ENCODE measurements at regions not wholly inside any gene's neighbourhood (a gene's known extent, or its start where the extent isn't known, plus 50 kb on each side); places are given as distances from the start of the nearest gene placed in this dataset.
"Not testable (repeated sequence)": the region's sequence is repeated elsewhere in the genome, so short reads cannot be mapped to it uniquely, and the experiment has no call there.

DNA sequence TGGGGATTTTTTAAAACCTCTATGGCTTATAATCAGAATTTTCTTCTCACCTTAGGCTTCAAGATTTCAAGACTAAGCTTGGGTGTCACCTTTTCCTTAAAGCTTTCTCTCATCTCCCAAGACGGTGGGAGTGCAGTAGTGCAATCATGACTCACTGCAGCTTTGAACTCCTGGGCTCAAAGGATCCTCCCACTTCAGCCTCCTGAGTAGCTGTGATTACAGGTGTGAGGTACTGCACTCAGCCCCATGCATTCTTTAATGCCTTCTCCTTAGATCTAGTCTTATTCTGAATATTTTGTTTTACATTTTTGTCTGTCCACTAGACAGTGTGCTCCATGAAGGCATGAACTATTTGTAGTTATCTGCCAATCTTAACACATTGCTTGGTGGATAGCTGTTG lies 55.7 kb upstream of the FAT3 start:
- DNase-seq (ENCODE audit: low read depth): no peak

DNA sequence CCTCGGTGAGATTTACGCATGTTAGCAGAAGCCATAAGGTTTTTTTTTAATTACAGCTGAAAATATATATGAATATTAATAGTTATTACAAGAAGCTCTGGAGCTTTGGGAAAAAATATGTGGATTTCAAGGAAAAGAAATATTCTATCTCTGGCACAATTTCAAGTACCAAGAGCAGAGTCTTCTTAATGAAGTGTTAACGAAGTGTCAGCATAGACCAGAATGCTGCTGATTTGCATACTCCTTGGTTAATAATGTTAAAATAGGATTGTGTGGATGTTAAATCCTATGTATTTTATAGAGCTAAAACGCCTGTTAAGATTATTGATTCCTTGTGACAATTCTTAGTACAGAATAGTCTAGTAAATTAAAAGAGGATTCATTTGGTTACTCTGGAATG lies 57.0 kb upstream of the FAT3 start:
- DNase-seq (ENCODE audit: low read depth): no peak

DNA sequence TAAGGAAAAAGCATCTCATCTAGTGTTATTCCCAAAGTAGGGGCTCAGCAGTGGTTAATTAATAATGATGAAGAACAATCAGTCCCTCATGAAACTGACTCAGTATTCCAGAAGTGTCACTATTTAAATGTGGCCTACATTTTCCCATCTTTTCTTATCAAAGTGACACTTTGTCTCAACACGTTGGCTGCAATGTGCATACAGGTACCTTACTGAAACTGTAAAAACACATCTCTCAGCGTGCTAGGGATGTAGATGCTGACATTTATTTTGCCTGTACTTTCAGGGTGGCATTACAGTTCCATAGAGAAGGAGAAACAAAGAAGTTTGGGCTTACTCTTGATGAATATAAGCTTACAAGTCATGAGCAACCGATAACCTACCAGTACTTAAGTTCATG lies 58.3 kb upstream of the FAT3 start:
- no peak for DNase-seq (ENCODE audit: low read depth)

DNA sequence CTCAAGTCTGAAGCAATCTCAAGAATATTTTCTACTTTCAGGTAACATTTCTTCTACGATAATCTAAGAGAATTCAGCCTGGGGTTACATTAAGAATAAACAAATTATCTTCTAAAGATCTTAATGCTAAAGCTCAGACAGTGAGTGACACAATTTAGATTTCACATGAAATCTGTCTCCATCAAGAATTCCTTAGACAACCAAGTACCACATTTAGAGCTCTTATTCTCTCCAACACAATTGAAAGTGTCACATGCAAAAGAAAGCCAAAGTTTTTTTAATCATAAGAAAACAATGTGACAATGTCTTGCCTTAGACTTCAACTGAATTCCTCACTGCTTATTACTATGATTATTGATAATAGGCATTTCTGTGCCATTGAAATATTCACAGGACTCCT lies 60.7 kb upstream of the FAT3 start:
- no peak for DNase-seq (ENCODE audit: low read depth)

DNA sequence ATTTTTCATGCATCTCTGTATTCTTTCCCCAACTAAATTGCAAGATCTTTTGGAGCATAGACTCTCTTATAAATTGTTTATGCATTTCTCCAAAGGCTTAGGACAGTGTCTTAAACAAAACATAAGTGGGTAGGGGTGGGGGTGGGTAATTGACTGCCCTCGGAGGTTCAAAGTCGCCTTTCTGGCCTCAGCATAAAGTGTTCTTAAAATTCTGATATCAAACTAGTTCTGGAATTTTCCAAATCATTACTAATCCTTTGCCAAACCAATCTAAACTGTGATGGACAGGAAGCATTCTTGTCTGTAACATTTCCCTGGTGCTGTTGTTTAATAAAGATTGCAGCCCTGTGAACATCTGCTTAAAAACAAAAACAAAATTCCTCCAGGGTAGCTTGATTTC lies 61.8 kb upstream of the FAT3 start:
- DNase-seq (ENCODE audit: low read depth): no peak

DNA sequence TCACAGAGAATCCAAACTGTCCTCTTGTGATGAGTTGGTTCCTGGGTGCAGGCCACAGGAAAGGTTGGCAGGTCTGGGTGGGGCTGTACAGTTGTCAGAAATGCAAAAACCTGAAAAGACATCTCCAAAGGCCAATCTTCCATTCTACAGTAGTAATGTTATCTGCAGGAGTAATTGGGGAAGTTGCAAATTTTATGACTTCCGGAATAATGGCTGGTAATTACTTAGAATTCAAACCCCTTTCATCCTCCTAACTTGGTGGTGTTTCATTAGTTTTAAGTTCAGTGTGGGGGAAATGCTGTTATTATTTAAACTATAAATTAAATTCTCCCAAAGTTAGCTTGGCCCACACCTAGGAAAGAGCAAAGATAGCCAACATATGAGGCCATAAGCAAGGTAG lies 64.7 kb upstream of the FAT3 start:
- DNase-seq (ENCODE audit: low read depth): no peak

DNA sequence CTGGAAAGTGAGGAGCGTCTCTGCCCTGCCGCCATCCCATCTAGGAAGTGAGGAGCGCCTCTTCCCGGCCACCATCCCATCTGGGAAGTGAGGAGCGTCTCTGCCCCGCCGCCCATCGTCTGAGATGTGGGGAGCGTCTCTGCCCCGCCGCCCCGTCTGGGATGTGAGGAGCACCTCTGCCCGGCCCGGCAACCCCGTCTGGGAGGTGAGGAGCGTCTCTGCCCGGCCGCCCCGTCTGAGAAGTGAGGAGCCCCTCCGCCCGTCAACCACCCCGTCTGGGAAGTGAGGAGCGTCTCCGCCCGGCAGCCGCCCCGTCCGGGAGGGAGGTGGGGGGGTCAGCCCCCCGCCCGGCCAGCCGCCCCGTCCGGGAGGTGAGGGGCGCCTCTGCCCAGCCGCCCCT lies 67.2 kb upstream of the FAT3 start:
- not testable (repeated sequence) for DNase-seq (ENCODE audit: low read depth)

DNA sequence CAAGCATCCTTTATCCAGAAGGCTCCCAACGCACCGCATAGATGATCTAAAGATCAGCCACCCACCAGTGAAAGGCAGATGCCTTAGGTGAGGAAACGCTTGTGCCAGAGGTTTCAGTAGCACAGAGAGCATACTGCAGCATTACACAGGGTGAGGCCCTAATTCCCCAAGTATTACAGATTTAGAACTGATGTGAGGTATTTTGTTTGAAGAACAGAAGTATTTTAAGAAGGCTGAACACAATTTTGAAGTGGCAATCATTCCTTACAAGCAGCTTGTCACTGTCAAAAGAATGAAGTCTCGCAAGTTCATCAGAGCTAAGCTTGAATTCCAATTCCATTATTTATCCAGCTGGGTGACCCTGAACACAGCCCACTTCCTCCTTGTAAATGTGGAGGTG lies 70.0 kb upstream of the FAT3 start:
- no peak for DNase-seq (ENCODE audit: low read depth)

DNA sequence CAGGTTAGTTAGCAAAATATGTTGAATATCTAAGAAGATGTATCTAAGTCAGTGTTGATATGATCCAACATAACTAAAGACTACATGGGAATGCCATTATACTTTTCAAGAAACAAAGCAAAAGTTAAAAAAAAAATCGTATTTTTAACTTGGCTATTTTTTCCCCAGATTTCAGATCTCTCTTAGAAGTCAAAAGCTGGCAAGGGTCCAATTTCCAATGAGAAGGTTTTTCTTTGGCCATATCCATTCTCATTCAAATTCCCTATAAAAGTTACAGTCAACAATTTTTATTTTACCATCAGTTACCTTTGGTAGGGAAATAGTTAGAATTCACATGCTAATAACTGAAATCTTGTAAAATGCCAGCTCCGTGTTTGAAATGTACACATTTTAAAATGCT lies 70.5 kb upstream of the FAT3 start:
- DNase-seq (ENCODE audit: low read depth): no peak

DNA sequence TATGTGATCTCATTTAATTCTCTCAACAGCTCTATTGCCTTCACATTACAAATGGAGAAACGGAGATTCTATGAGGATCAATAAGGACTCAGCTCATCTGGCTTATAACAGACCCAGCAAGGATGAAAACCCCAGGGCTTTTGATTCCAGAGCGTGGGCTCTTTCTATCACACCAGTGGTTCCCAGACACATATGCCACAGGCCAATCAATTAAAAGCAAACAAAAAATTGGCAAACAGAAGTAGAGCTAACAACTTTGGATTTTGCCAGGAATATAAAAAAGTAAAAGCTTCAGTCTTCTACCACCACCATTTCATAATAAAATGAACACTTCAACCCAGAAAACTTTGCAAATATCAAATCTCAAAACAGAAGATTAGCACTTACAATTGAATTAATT lies 71.1 kb upstream of the FAT3 start:
- DNase-seq (ENCODE audit: low read depth): no peak

DNA sequence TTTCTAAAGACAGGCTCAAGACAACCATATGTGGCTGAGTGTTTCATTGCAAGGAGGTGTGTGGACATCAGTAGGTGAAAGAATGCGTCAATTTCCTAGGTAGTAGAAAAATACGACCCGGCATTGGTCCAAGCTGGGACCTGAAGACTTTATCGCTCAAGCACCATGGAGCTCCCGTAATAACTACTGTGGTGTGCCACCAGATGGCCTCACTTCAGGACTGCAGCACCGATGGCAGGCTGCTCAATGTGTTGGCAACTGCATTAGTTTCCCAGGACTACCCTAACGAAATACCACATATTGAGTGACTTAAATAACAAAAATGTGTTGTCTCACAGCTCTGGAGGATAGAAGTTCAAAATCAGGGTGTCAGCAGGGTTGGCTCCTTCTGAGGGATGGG lies 72.4 kb upstream of the FAT3 start:
- DNase-seq (ENCODE audit: low read depth): no peak

DNA sequence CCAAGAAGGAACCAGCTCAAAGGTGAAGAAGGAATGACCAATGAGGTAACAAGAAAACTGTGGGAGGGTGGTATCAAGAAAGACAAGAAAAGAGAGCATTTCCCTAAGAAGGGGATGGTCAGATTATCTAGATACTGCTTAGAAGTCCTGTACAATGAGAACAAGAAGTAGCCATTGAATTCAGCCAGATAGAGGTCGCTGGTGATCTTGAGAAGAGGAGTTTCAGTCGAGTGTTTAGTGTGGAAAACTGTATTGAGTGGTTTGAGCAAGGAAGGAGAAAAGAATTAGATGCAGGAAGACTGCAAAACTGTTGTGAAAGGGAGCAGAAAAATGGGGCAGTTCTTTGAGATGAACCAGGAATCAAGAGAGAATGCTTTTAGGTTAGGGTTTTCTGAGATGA lies 74.6 kb upstream of the FAT3 start:
- DNase-seq (ENCODE audit: low read depth): peak; percentile 17

DNA sequence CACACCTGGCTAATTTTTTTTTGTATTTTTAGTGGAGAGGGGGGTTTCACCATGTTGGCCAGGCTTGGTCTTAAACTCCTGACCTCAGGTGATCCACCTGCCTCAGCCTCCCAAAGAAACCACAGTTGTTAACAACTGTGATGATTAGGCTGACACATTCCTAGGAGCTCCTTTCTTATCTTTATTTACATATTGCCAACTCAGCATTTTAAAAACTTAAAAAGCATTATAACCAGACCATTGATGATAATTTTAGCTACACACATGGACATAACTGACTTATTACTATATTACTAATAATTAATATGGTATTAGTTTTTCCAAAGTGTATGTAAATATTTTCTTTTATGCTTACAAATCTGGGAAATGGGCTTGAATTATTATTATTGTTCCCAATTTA lies 82.9 kb upstream of the FAT3 start:
- DNase-seq (ENCODE audit: low read depth): no peak

DNA sequence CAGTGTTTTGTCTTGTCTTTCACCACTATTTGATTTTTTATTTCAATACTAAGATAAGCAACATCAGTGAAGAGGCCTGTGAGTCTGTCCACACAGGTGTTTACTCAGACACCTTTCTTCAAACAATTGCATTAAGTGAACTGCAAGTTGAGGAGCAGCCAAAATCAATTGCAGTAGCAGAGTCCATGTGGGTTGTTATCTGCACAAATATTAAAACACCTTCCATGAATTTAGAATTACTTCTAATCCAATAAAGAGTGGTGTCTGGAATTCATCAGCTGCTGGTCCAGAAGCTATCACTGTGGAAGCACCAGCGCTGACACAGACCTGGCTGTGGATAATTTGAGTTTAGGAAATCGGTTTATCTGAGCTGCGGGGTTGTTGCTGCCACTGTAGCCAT lies 83.5 kb upstream of the FAT3 start:
- DNase-seq (ENCODE audit: low read depth): no peak

DNA sequence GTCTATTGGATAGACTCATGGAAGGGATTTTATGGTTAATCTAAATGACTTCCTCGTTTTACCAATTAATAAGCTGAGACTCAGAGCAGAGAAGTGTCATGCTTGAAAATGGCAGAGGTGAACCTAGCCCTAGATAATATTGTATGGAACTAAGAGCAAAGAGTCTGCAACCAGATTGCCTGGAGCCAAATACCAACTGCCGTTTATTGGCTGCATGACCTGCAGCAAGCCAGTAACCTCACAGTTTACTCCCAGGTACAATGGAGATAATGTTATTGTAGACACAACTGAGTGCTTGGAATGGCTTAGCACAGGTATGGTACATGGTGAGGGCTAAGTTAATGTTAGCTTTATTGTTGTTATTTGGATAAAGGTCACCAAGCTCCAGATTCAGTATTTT lies 84.6 kb upstream of the FAT3 start:
- no peak for DNase-seq (ENCODE audit: low read depth)

DNA sequence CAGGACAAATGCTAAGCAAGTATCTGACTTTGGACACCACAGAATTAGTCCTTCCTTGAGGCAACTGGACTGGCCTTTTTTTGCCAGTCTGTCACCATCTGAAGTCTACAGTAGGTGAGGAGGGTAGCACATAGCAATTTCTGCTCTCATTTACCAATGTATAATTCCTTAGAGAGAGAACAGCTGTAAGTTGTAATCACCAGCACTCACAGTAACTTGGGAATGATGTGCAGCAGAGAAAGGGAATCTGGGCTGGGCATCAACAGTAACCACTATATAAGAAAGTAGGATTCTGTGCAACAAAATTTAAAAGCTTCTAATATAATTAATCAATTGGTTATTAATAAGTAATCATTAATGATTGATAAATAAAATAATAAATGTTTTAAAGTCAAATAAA lies 86.3 kb upstream of the FAT3 start:
- no peak for DNase-seq (ENCODE audit: low read depth)

DNA sequence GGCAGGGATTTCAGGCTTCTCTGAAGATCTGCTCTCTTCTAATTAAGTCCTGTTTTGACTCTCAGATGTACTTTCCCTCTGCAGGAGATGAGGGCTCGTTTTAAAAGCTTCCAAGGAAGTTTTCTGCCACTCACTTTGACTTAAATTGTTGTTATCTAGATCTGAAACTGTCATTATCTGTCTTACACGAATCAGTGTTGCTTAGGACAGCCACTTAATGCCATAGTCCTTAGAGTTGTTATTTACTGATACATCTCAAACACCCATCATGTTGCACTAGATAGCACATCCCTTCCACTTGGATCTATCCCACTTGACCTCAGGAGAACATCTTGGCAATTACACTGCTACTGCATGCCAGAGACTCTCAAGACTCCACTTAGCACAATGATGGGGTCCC lies 86.9 kb upstream of the FAT3 start:
- DNase-seq (ENCODE audit: low read depth): no peak

DNA sequence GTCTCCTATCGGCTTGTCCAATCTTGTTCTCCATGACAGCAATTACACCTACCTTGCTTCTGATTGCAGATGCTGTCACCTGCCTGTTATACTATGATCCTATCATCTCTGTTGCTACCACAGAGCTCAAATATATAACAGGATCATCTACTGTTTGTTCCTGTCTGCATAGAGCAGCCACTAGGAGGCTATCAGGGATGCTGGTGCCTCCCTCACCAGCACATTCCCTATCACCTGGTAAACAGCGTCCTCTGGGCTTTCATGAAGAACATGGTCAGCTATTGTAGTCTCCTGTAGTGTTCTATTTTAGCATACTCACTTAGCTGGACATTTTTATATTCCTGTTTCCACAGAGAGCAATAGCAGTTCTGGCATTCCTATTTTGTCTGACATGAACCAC lies 87.8 kb upstream of the FAT3 start:
- DNase-seq (ENCODE audit: low read depth): no peak

DNA sequence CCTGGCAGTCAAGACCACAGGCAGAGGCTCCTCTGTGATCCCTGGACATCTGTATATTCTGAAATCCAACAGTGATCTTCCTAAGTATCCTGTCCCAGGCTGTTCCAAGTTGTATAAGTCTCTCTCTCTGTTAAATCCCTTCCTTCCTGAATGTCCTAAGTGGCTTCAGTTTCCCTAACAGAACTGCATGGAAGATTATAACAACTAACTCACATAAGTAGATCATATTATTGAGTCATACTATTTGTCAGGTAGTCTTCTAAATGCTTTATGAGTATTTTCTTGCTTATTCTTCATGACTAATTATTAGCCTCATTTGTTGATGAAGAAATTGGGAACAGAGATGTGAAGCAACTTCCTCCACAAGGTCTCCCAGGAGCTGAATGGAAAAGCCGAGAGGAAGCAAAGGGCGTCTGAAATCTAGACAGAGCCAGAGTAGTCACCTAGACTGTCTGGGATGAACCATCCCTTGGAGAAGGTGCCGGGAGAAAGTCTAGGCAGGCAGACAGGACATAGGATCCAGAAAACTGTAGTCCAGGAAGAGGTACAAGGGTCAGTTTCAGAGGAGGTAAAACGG lies 93.2 kb upstream of the FAT3 start:
- peak; percentile 69 for DNase-seq (ENCODE audit: low read depth)

DNA sequence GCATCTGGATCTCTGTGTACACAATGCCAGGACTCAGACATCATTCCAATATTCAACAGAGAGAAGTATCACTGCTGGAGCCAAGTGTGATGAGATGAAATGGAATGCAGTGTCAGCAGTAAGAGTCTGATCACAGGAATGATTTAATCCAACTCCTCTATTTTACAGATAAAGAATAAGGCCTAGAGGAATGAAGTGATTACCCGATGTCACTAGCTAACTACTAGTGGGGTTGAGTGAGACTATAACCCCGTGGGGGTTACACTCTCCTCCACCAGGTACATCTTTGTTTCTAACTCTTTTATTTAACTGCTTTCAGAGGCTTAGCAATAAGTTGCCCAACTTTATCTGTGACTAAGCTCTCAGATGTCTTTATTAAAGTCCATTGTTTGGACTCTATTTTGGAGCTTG lies 94.2 kb upstream of the FAT3 start:
- DNase-seq (ENCODE audit: low read depth): peak; percentile 22

DNA sequence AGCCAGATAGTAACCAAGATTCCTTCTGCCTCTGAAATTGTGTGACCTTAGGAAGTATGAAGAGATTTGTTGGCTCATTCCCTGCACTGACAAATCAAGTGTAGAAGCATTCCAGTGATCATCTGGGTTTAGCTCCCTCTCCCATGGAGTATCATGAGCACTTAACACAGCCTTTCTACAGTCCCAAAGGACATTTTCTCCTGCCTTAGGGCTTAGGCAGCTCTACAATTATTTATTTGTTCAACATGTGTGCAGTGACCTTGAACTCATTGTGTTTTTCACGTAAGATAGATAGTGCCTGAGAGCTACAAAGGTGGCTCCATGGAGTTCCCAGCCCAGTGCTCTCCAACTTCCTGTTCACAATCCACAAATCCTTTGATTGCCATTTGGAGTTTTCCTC lies 94.8 kb upstream of the FAT3 start:
- DNase-seq (ENCODE audit: low read depth): no peak

DNA sequence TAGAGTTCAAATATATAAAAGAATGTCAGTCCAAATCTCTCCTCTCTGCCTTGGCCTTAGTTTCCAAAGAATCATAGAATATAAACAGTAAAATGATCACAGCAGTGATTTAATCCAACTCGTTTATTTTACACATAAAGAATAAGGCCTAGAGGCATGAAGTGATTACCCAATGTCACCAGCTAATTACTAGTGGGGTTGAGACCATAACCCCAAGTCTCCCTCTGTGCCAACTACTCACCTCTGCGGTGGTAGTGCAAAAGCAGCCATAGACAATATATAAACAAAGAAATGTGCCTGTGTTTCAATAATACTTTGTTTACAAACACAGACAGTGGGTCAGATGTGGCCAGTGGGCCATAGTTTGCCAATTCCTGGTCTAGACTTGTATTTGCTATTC lies 96.6 kb upstream of the FAT3 start:
- DNase-seq (ENCODE audit: low read depth): no peak

DNA sequence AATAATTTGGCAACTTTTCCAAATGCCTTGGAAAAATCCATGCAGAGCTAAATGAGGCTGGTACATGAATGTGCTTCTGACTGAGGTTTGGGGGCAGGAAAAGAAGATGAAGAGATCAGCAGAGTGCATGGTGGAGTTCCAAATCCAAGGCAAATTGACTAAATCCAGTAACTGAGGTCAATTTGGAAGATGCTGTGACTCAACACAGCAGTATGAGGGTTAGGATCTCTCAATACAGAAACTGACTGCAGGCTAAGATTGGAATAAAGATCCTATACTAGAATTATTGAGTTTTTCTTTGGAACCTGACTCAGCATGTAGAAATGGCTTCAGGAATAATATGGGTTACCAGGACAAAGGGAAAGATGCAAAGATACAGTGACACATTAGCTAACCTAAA lies 99.3 kb upstream of the FAT3 start:
- peak; percentile 47 for DNase-seq (ENCODE audit: low read depth)

DNA sequence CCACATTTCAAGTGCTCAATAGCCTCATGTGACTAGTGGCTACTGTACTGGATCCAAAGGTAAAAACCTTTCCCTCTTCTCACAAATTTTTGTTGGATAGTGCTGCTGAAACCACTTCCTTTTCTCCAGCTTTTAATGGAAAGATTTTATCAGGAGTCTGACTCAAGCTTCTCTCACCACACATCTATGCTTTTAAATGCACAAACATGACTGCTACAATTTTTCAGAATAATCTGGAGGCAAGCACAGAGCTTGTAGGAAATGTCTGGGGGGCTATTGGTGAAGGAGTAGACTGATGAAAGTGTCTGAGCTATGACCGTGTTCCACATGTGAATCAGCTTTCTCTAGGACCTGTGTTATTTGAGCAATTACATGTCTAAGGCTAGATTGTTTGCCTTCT lies 101.1 kb upstream of the FAT3 start:
- DNase-seq (ENCODE audit: low read depth): peak; percentile 58

DNA sequence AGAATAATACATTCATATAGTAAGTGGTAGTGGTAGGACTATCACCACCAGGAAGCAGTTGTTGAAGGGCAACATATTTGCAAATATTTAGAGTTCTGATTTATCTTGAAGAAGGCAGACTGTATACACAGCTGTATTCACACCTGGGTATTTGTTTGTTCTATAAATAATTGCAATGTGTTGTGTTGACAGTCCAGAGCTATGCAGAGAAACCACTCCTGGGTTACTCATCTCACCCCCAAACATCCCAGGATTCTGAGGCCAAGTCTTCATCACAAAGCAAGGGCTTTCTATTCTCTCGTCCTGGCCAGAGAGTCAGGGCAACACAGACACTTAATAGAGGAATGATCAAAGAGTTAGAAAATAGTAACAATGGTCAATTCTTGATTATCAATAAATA lies 102.1 kb upstream of the FAT3 start:
- DNase-seq (ENCODE audit: low read depth): no peak

Measured in stromal cell of bone marrow (primary cell).